Osteoblast (primary cell): ENCODE measurements at regions not wholly inside any gene's neighbourhood (a gene's known extent, or its start where the extent isn't known, plus 50 kb on each side); places are given as distances from the start of the nearest gene placed in this dataset.

ENCODE experiments used
- DNase-seq: peaks from one replicate; pipeline ENCODE4 v3.0.0; 2011; ENCODE audit warnings: low spot score, mixed read lengths; ENCODE audit not compliant: insufficient read length; ENCODE audit errors: missing footprints
- H2AFZ ChIP-seq: 2 replicates; pipeline ENCODE4 v1.6.0; 2011; ENCODE audit warnings: mild to moderate bottlenecking, low read length
- H3K27ac ChIP-seq: 2 replicates; pipeline ENCODE4 v1.5.1; 2011; ENCODE audit warnings: mild to moderate bottlenecking, low read depth, low read length, moderate library complexity
- H3K27me3 ChIP-seq: 2 replicates; pipeline ENCODE4 v1.6.0; 2012; ENCODE audit warnings: mild to moderate bottlenecking, control low read depth, inconsistent platforms, low read length, moderate library complexity; ENCODE audit not compliant: insufficient read depth
- H3K36me3 ChIP-seq: 2 replicates; pipeline ENCODE4 v1.5.1; 2011; ENCODE audit warnings: mild to moderate bottlenecking, low read length, control low read depth, moderate library complexity; ENCODE audit not compliant: insufficient read depth
- H3K4me1 ChIP-seq: 2 replicates; pipeline ENCODE4 v1.5.1; 2011; ENCODE audit warnings: mild to moderate bottlenecking, low read length, control low read depth, moderate library complexity; ENCODE audit not compliant: insufficient read depth
- H3K4me2 ChIP-seq: 2 replicates; pipeline ENCODE4 v1.6.0; 2011; ENCODE audit warnings: mild to moderate bottlenecking, low read length; ENCODE audit not compliant: insufficient read depth
- H3K4me3 ChIP-seq: fragments of 200-600 bp; sonication (generic); 3 replicates; pipeline ENCODE4 v1.5.1; 2012; ENCODE audit warnings: mild to moderate bottlenecking, low read length, inconsistent platforms; ENCODE audit not compliant: insufficient read depth
- H3K79me2 ChIP-seq: 2 replicates; pipeline ENCODE4 v1.6.0; 2012; ENCODE audit warnings: mild to moderate bottlenecking, low read length, control low read depth, inconsistent platforms; ENCODE audit not compliant: insufficient read depth
- H3K9me3 ChIP-seq: 2 replicates; pipeline ENCODE4 v1.5.1; 2011; ENCODE audit warnings: low read depth, low read length, control low read depth
- H4K20me1 ChIP-seq: 2 replicates; pipeline ENCODE4 v1.6.0; 2012; ENCODE audit warnings: mild to moderate bottlenecking, low read length, control low read depth; ENCODE audit not compliant: insufficient read depth
- TF ChIP-seq, protein P1 (sequence below): IDR thresholded peaks from 2 replicates; pipeline ENCODE4 v1.5.1; 2011; ENCODE audit warnings: mild to moderate bottlenecking, low read depth, low read length, moderate library complexity; ENCODE audit errors: extremely low read depth

DNA sequence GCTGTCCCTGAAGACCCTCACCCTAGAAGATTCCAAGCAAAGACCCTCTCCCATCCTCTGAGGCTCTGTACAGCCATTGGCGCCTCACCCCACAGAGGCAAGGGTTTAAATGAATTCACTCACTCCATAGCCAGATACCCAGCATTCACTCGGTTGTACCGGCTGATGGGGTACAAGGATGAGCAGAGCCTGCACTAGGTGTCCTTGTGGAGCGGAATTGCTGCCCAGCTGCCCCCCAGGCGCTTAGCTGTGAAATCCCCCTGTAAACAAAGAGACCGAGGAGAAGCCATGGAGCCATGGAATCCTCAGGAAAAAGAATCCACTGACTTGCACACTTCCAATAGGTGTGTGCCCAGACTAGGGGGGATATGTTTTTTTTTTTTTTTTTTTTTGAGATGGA is 117.3 kb downstream of the SHANK2 start:
- H2AFZ ChIP-seq = no peak overlapping the region
- no peaks in the 10 kb centered on the region for H4K20me1 ChIP-seq
- no peak overlapping the region for H3K4me3 ChIP-seq
- H3K27ac ChIP-seq = no peak overlapping the region
- H3K9me3 ChIP-seq = no peaks in the 10 kb centered on the region
- peaks cover 5% of the 10 kb centered on the region for H3K4me1 ChIP-seq
- no peaks in the 10 kb centered on the region for H3K79me2 ChIP-seq
- DNase-seq = no peak
- peaks cover 9% of the 10 kb centered on the region for H3K27me3 ChIP-seq
- no peak overlapping the region for H3K4me2 ChIP-seq
- TF ChIP-seq, protein P1, sequence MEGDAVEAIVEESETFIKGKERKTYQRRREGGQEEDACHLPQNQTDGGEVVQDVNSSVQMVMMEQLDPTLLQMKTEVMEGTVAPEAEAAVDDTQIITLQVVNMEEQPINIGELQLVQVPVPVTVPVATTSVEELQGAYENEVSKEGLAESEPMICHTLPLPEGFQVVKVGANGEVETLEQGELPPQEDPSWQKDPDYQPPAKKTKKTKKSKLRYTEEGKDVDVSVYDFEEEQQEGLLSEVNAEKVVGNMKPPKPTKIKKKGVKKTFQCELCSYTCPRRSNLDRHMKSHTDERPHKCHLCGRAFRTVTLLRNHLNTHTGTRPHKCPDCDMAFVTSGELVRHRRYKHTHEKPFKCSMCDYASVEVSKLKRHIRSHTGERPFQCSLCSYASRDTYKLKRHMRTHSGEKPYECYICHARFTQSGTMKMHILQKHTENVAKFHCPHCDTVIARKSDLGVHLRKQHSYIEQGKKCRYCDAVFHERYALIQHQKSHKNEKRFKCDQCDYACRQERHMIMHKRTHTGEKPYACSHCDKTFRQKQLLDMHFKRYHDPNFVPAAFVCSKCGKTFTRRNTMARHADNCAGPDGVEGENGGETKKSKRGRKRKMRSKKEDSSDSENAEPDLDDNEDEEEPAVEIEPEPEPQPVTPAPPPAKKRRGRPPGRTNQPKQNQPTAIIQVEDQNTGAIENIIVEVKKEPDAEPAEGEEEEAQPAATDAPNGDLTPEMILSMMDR = no peak
- no peaks in the 10 kb centered on the region for H3K36me3 ChIP-seq

DNA sequence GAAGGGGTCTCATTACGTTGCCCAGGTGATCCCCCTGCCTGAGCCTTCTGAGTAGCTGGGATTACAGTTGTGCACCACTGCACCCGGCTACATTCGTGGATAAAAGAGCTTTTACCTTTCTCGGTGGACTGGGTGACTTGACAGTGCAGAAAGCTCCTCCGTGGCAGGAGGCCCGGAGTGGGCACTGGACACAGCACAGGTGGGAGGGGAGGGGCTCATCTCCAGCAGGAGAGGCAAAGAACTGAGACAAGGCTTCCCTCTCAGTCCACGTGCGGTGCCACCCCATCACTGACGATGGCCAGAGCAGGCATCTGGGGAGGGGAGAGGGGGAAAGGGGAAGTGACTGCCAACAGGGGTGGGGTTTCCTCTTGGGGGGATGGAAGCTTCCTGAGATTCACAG is 118.4 kb downstream of the SHANK2 start:
- Histone ChIP-seq H3K27ac (no peak overlapping the region), H3K4me2 (no peak overlapping the region), H3K4me3 (no peak overlapping the region), H3K36me3 (no peaks in the 10 kb centered on the region), H3K79me2 (no peaks in the 10 kb centered on the region), H4K20me1 (no peaks in the 10 kb centered on the region), H3K27me3 (peaks cover 9% of the 10 kb centered on the region), H3K9me3 (no peaks in the 10 kb centered on the region), H2AFZ (no peak overlapping the region), H3K4me1 (peaks cover 6% of the 10 kb centered on the region)
- TF ChIP-seq, protein P1 = no peak
- no peak for DNase-seq

DNA sequence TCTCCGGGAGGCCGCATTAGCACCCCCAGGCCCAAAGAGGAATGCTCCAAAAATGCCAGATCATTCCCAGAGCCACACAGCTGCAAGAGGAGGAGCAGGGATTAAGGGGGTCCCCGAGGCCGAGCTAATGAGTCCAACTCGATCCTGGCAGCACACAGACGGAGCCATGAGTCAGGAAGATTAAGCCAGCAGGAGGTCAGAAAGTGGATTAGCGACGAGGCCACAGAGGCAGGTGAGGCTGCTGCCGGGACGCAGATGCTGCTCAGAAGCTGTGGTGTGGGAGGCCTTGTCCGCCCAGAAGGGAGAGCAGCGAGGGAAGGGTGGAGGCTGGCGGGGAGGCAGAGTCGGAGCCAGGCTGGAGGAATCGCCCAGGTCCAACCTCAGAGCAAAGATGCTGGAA is 120.5 kb downstream of the SHANK2 start:
- Histone ChIP-seq H3K4me2 (no peak overlapping the region), H4K20me1 (no peaks in the 10 kb centered on the region), H3K27me3 (peaks cover 9% of the 10 kb centered on the region), H2AFZ (no peak overlapping the region), H3K27ac (no peak overlapping the region), H3K9me3 (no peaks in the 10 kb centered on the region), H3K36me3 (no peaks in the 10 kb centered on the region), H3K79me2 (no peaks in the 10 kb centered on the region), H3K4me1 (peaks cover 6% of the 10 kb centered on the region), H3K4me3 (no peak overlapping the region)
- TF ChIP-seq, protein P1 = no peak
- DNase-seq = no peak

DNA sequence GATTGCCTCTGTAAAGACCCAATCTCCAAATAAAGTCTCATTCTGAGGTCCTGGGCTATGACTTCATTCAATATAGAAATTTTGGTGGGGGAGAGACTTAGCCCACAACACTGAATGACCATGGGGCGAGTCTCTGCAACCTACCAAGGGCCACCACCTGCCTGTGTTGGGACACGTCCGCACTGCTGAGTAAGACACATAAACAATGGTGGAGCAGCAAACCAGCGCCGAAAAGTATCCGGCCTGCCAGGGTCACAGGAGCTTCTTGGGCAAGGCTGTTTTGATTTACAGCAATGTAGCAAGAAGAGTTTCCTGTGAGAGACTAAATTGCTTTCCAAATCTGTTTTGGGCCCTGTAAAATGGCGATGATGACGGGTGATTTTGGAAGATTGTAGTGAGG is 122.3 kb downstream of the SHANK2 start:
- Histone ChIP-seq H3K79me2 (no peaks in the 10 kb centered on the region), H3K36me3 (no peaks in the 10 kb centered on the region), H2AFZ (no peak overlapping the region), H3K4me1 (peaks cover 6% of the 10 kb centered on the region), H4K20me1 (no peaks in the 10 kb centered on the region), H3K27me3 (peaks cover 9% of the 10 kb centered on the region), H3K27ac (no peak overlapping the region), H3K9me3 (no peaks in the 10 kb centered on the region), H3K4me3 (no peak overlapping the region), H3K4me2 (no peak overlapping the region)
- DNase-seq = no peak
- TF ChIP-seq, protein P1 = no peak
